ENCODE measurements at regions not wholly inside any gene's neighbourhood (a gene's known extent, or its start where the extent isn't known, plus 50 kb on each side); places are given as distances from the start of the nearest gene placed in this dataset.

DNA sequence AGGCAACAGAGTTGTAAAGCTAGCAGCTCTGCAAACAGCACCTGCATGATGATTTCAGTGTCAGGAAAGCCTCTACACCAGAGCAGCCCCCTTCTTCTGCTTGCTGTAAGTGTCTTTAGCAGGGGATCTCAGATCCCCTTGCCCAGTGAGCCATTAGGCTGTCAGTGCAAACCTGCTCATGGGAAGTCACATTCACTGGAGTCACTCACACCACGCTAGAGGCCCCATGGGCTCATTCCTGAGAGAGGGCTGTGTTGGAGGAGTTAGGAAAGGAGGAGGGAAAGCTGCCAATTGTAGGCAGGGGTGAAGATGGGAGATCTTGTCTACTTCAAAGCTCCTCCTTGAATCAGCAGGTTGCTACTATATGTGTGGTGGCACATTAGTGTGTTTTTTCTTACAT is 275.2 kb downstream of the SMARCA2 start:
- Histone ChIP-seq H3K79me1 (ENCODE audit: low read depth in 1 of 2, low read length in 2 of 2) (no peaks in the 10 kb centered on the region), H4K20me1 (ENCODE audit: insufficient read depth, low read length) (no peaks in the 10 kb centered on the region), H4K91ac (ENCODE audit: insufficient read depth, low read depth, low read length) (no peak overlapping the region), H3K4me3 (ENCODE audit: insufficient read depth, low read depth, low read length) (no peak overlapping the region), H2BK5ac (ENCODE audit: low read depth, low read length, poor library complexity, severe bottlenecking) (no peak overlapping the region), H3K4me1 (ENCODE audit: control insufficient read depth, insufficient read depth, low read length) (no peaks in the 10 kb centered on the region), H3K9me1 (ENCODE audit: insufficient read depth, low read length) (no peaks in the 10 kb centered on the region), H3K9ac (ENCODE audit: low read depth, low read length) (no peak overlapping the region), H3K27me3 (ENCODE audit: control insufficient read depth, insufficient read depth, low read length) (peaks cover 4% of the 10 kb centered on the region), H3K27ac (ENCODE audit: insufficient read depth, low read length) (no peak overlapping the region), H3K23ac (ENCODE audit: low read depth, low read length) (no peak overlapping the region), H4K8ac (ENCODE audit: low read depth in 2 of 2, low read length in 2 of 2) (no peak overlapping the region), H2AFZ (replicated peaks; ENCODE audit: low read length, poor library complexity) (no peak overlapping the region), H3K4me2 (ENCODE audit: low read depth, low read length) (no peak overlapping the region), H2BK15ac (ENCODE audit: low read depth, low read length) (no peak overlapping the region), H2AK9ac (replicated peaks; ENCODE audit: low read depth, low read length, poor library complexity) (no peak overlapping the region), H2BK120ac (ENCODE audit: low read depth, low read length) (no peak overlapping the region), H3K56ac (ENCODE audit: extremely low read depth, insufficient read depth, low read length) (no peak overlapping the region), H3K18ac (ENCODE audit: low read depth, low read length) (no peak overlapping the region), H2BK20ac (ENCODE audit: low read depth, low read length) (no peak overlapping the region), H3K14ac (replicated peaks; ENCODE audit: low read depth, low read length) (no peak overlapping the region), H3K36me3 (ENCODE audit: control insufficient read depth, insufficient read depth, low read length) (no peaks in the 10 kb centered on the region), H3K4ac (ENCODE audit: low read depth, low read length) (no peak overlapping the region), H4K5ac (ENCODE audit: low read depth, low read length) (no peak overlapping the region), H2AK5ac (ENCODE audit: low read depth, low read length) (no peak overlapping the region), H3K9me3 (ENCODE audit: control insufficient read depth, insufficient read depth, low read length) (no peaks in the 10 kb centered on the region)
- POLR2A ChIA-PET (ENCODE audit: unreplicated experiment) = no interaction called here
- dilution Hi-C loops (cut with HindIII; ENCODE audit: low sequenced_read_pairs, unreplicated experiment) = no loop called here
- ATAC-seq (ENCODE audit: low read depth) = no peak
- intact Hi-C loops (cut with micrococcal nuclease) = no loop called here
- CTCF ChIA-PET = interaction anchor here (0.7 kb wide), 1 partner anchor 22 kb away, joined by 3 read pairs; no protein-coding TSS in a partner anchor
- no peak for DNase-seq
- no CpG with 5 or more reads among the region's 1 CpG for WGBS, 2 experiments (ENCODE audit: extremely low coverage in 2 of 2, insufficient read length in 1 of 2)
- no TSS peak for BruUV-seq (replicated peaks)
- in situ Hi-C loops (cut with MboI; ENCODE audit: low sequenced_read_pairs) = no loop called here
- TF ChIP-seq MXI1 (IDR thresholded peaks at IDR 0.05; ENCODE audit: borderline replicate concordance, low read depth, low read length) (no peak), BHLHE40 (IDR thresholded peaks at IDR 0.05; ENCODE audit: low read depth, low read length) (no peak), RAD21 (IDR thresholded peaks at IDR 0.05; ENCODE audit: low read length) (no peak), CEBPB (IDR thresholded peaks at IDR 0.05; ENCODE audit: low read depth, low read length) (no peak), MAZ (IDR thresholded peaks at IDR 0.05; ENCODE audit: borderline replicate concordance, low read depth, low read length) (no peak), MAFK (IDR thresholded peaks at IDR 0.05; ENCODE audit: low read depth, low read length) (no peak)
- TF ChIP-seq, protein P1, sequence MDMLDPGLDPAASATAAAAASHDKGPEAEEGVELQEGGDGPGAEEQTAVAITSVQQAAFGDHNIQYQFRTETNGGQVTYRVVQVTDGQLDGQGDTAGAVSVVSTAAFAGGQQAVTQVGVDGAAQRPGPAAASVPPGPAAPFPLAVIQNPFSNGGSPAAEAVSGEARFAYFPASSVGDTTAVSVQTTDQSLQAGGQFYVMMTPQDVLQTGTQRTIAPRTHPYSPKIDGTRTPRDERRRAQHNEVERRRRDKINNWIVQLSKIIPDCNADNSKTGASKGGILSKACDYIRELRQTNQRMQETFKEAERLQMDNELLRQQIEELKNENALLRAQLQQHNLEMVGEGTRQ (IDR thresholded peaks at IDR 0.05; ENCODE audit: low read depth, low read length) = no peak

Data from IMR-90 (cell line).